ENCODE measurements at regions not wholly inside any gene's neighbourhood (a gene's known extent, or its start where the extent isn't known, plus 50 kb on each side); places are given as distances from the start of the nearest gene placed in this dataset.

DNA sequence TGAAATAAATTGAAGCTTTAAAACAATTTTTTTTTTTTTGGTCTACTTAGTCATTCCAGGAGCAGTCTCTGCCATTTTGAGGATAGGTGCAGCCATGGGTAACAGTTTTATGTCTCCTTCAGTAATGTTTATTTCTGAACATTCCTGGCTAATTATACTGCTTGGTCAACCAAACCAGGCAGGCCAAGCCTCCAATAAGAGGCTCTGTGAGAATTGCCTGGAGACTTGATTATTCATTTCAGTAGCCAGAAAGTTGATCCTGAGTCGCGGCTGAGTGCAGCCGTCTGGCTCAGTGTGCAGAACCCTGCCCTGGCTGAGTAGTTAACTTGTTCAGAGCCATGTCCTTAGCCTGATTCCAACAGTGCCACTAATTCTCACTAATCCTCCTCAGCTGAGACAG is 364.0 kb upstream of the FAT3 start:
- DNase-seq (ENCODE audit: low spot score), result peak; percentile 97

DNA sequence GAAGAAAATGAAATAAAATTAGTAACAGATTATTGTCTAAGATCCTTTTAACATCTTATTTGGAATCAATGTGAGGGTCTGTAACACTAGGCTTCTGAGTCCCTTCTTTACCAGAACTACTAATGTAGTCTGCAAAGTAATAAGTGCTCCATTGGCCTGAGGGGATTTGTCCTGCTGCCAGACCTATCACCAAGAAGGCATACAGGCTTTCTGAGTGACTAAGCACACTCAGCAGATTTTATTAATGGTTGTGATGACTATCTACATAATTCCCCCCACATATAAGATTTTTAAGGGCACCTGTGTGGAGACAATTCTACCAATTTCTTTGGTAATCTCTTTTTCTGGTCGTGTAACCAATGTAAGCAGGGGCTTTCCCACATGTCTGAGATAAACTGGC is 365.0 kb upstream of the FAT3 start:
- DNase-seq (ENCODE audit: low spot score), result peak; percentile 42

DNA sequence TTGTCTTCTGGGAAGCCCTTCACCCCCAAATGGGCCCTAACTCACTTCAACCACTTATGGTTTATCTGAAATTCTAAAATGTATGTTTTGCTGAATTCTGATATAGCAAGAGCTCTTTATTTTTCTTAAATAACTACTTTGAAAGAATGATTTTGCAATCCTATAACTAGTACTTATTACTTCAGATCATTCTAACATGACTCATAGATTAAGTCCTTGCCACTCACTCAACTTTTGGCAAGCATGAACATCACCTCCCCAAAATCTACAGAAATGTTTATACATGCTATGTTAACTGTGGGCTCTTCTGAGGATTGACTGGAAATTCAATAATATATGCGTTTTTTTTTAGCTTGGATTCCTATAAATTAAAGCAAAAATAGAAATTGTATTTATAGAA is 367.4 kb upstream of the FAT3 start:
- peak; percentile 8 for DNase-seq (ENCODE audit: low spot score)

DNA sequence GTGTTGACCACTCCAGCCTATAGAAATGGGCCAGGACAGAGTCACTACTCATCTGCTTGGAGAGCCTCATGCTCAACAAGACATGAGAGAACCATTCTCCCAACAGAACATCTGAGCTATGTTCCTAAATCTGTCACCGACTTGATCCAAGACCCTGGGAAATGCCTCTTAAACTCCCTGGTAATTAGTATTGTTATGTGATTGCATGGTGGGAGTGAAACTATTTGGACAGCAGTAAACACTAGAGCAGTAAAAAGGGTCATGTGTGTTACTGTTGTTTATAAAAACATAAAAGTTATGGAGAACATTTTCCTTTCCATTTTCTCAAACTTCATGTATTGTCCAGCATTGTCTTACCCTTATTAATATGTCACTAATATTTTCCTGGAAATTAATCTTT is 369.8 kb upstream of the FAT3 start:
- no peak for DNase-seq (ENCODE audit: low spot score)

DNA sequence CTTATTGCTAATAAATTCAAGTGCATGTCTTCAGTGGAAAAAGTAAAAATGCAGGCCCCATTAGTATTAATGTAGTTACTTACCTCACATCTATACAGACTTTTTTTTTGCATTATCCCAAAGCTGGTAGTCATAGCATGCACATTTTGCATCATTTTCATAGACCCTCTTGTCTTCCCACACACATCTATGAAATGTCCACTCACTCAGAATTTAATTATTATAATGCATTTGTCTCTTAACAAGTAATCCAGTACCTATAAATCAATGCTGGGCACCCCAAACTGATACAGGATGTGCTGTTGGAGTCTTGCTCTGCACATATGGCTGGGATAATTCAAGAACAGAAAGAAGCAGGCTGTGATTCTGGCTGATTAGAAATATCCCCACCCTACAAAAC is 370.4 kb upstream of the FAT3 start:
- DNase-seq (ENCODE audit: low spot score), result no peak

DNA sequence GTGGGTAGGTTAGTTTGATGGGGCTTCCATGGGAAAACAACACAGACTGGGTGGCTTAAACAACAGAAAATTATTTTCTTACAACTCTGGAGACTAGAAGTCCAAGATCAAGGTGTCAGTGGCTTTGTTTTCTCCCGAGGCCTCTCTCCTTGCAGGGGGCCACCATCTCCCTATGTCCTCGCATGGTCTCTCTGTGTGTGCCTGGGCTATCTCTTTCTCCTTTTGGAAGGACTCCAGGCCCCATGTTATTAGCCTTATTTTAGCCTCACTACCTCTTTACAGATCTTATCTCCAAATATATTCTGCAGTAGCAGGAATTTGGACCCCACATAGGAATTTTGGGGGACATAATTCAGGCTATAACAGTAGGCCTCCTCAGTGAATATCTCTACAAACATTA is 372.7 kb upstream of the FAT3 start:
- DNase-seq (ENCODE audit: low spot score), result no peak

DNA sequence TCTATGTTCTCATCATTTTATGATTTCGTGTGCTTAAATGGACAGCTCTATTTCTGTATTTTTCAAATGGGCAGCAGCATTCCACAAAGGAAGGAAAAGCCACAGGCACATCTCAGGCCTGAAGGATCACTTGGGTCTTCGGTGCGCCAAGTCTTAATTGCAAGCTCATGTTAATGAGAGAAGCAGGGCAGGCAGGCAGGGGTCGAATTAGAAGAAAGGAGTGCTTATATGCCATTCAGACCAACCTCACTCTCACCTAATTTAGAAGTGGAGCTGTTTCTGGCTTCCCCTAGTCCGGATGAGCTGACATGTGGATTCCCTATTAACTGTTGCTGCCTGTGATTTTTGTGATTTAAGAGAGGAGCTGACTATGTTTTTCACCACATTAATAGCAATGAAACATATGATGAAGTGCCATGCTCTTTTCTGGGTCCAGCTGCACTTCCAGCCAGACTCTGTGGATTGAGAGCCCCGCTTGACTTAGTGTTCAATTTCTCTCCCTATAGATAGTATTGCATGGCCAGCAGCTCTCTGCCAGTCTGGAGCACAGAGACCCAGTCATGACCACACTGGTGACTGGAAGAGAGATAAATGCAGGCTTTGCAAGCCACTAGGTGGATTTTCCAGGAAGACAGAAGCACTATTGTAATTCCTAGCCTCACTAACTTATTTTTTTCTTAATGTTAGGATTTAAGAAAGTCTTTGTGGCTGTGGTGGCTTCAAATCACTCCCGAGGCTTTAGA is 373.9 kb upstream of the FAT3 start:
- no peak for DNase-seq (ENCODE audit: low spot score)

DNA sequence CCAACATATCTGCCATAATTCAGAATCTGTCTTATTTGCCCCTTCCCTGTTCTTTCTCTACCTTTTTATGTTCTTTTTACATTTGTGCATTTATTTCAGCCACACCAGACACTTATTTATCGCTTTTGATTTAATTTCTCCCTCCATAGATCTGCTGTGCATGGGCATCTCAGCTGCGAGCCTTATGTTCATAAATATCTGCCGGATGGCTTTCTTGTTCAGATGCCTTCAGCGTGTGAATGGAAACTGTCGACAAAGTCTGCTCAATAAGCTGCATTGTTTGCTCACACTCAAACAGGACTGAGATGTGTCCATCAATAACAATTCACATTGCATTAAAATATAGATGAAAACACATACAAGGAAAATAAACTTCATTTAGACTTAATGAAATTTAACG is 374.6 kb upstream of the FAT3 start:
- DNase-seq (ENCODE audit: low spot score), result no peak

DNA sequence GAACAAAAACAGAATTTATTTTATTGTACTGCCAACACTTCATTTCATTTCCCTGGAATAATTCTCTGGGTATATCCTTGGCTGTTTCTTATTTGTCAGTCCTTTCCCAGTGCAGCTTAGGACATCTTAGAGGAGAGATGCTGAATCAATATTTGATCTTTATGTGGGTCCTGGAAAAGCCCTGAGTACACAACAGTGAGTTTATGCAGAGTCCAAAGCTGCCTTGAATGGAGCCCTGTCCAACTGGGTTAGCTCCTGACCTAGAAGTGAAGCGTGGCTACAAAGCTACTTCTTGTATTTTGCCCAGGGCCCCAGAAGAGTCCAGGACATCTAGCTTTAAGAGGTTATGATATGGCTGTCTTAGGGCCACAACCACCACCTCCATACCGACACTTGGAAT is 378.0 kb upstream of the FAT3 start:
- DNase-seq (ENCODE audit: low spot score), result no peak

DNA sequence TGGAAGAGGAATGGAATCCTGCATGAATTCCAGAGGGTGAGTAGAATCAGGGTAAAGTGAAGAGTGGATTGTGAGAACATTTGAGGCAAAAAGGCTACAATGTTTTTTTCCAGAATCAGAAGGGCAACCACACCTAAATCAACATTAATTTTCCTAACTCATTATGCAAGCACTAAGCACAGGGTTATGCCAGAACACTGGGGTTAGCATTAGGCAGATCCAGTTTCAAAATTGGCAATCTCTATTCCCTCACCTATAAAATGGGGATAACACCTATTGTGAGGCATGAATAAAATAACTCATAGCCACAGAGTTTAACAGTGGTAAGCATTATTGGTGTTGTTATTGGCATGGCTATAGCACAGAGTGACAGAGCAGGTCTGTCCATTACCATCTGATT is 378.6 kb upstream of the FAT3 start:
- no peak for DNase-seq (ENCODE audit: low spot score)

DNA sequence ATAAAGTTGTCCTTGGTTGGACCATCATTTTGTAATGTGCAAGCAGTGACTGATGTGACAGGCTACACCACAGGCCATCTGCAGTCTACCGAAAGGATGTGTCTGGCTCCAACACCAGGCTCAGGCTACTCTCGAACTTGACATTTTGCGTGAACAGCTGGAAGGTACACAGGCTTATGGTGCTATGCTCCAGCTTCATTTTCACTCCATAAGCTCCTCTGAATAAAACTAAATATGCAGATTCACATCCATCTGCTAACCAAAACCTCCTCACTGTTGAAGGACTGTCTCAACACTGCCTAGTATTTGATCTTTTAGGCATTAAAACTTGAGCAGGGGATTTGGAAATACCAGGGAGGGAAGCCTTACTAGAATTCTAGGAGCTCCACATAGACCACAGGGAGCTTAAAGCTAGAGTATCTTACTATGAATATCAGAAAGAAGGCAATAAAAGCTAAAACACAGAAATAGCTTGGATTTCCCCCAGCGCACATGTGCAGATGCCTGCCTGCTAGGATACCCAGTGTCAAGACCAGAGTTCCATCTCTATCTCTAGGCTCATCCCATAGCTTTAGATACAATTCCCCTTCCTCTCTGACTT is 383.9 kb upstream of the FAT3 start:
- DNase-seq (ENCODE audit: low spot score), result no peak

DNA sequence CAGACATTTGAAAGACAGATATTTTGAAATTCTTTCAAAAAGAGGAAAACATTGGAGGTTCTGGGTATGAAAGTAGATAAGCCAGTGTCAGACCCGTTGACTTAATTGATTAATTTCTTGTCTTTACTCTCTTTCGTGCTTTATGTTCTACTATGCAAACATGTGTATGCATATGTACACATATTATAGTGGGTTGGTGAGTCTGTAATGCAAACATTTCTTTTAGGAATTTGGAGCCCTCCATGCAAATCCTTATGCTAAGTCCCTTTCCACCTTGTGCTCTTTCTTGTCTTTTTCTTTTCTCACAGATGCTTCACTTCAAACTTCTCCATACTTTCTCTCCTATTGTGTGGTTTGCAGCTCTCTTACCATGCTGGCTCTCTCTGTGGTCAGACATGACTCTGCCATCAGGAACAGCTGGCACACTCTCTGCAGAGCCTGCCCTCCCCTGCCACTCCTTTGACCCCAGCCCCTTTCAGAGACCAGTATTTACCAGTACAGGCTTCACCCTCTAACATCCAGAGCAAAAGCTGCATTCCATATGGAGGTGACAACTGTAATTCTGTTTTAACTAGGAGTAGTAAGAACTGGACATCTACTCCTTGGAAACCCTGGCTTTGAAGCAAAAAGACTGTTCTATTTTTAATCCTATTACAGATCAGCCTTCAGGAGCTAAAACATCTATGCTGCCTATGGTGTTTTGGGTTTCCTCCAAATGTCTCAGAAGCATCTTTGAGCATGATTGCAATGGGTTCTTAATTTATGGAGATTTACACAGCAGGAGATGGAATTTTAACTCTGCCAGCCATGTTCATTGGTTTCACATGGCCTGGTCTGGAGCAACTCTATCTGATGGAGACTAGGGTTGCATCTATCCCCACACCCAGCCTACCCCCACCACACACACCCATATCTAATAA is 386.9 kb upstream of the FAT3 start:
- DNase-seq (ENCODE audit: low spot score), result no peak

DNA sequence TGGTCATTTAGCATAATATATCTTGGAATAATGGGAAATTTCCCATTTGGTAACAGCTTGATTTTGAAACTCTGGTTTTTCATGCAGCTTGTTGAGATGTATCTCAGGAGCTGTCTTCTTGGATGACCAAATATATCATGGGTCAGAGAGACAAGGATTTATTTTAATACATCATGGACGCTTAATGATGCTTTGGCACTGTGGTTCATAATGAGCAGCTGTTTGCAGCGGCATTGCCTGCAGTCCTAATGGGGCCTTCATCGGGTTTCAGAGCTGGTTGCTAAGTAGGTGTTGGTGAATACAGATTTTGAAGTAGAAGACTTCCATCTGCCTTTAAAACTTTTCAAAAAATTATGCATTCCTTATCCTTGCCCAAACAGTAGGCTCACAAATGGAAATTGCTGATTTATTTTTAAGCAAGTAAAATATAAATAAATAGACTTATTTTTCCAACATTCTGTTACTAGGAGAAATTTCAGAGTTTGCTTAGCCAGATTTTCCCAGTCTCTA is 389.5 kb upstream of the FAT3 start:
- DNase-seq (ENCODE audit: low spot score), result no peak

DNA sequence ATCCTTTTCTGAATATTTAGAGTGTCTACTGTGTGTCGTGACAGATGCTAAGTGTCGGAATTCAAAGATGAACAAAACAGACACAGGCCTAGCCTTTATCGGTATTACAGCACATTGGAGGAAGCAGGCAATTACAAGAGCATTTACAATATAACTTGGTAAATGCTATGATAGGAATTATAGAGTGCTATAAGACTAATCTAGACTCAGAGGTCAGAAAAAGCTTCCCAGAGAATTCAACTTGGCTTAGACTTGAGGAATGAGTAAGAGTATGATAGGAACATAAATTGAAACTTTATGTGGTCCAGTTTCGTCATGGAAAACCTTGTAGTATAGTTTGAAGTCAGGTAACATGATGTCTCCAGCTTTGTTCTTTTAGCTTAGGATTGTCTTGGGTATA is 395.7 kb upstream of the FAT3 start:
- DNase-seq (ENCODE audit: low spot score), result no peak

DNA sequence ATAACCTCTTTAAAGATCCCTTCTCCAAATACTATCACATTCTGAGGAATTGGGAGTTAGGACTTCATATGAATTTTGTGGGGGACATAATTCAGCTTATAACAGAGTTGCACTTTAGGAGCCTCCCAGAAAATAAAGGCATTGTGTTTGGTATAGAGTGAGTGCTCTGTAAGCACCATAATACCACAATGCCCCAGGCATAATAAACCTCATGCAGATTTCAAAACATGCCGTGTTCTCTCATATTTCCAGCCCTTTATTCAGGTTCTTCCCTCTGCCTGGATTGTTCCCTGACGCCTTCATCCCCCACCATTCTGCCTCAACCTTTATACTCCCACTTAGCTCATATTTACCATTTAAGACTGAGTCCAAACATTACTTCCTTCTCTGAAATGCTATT is 398.8 kb upstream of the FAT3 start:
- no peak for DNase-seq (ENCODE audit: low spot score)

DNA sequence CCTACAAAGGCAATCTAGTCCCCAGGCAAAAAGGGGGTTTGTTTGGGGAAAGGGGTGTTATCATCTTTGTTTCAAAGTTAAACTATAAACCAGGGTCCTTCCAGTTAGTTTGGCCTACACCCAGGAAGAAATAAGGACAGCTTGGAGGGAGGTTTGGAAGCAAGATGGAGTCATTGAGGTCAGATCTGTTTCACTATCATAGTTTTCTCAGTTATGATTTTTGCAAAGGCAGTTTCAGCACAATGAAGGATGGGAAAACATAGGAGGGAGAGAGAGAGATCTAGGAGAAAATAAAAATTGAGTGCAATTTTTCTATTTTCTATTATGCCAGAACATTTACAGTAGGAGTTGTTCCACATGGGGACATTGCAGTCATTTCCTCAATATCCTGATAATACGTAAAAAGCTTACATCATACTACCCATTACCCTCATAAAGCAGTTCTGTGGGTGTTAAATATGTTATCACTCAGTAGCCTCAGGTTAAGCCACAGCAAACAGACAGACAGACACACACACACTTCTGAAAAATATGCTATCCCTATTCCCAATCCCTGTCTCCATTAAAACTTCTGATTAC is 401.3 kb upstream of the FAT3 start:
- no peak for DNase-seq (ENCODE audit: low spot score)

DNA sequence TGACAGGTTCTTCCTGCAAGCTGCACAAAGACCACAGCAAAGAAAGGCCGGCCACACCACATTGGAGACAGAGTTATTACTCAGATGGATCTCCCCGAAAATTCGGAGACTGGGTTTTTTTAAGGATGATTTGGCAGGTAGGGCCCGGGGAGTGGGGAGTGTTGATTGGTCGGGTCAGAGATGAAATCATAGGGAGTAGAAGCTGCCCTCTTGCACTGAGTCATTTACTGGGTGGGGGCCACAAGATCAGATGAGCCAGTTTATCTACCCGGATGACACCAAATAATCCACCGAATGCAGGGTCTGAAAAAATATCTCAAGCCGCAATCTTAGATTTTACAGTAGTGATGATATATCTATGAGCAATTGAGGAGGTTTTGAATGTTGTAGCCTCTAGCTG is 401.8 kb upstream of the FAT3 start:
- DNase-seq (ENCODE audit: low spot score), result no peak

DNA sequence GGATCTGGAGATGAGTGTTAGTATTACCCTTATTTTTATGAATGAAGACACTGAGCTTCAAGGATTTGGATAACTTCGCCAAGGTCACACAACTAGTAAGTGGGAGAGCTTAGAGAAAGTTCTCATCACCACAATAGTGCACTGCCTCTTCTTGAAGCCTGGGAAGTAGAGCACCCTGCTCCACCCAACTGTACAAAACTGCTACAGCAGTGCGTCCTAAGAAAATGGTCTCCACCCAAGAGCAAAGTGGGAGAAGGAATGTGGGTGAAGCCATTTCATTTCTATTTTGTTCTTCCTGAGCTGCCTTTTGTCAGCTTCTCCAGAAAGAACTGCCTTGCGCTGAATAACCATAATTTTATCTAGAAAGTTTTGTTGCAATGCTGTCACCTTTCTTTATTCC is 403.9 kb upstream of the FAT3 start:
- DNase-seq (ENCODE audit: low spot score), result no peak

DNA sequence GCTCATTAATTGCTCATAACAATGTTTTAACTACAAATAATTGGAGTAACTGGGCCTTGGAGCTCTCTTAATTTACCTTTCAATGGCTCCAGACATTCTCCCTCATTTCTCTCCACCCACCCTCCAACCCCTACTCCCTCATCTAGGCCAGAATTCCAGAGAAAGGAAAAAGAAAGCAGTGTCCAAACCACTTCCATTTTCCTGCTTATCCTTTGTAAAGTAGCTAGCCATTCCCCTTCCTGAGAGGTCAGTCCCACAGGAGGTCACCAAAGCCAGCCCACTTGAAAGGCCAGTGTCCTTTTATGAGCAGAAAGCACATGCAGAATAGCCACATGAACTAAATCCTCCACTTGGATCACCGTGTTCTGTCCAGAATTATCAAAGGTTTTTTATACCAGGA is 404.8 kb upstream of the FAT3 start:
- no peak for DNase-seq (ENCODE audit: low spot score)

DNA sequence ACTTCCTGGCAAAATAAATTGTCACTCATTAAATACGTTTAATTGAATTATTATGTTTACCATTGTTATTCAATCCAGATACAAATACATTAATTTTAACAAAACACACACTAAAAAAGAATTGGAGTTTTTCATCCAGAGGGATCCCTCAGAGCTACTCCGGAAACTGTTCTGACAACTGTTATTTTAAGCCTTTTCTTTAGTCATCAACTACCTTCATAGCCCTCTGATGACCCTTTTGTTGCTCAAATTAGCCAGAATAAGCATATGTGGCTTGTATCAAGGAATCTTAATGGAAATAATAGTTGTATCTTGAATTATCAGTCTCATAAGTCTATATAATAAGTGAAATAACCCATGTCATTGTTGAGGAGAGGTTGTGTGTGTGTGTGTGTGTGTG is 405.4 kb upstream of the FAT3 start:
- DNase-seq (ENCODE audit: low spot score), result no peak

DNA sequence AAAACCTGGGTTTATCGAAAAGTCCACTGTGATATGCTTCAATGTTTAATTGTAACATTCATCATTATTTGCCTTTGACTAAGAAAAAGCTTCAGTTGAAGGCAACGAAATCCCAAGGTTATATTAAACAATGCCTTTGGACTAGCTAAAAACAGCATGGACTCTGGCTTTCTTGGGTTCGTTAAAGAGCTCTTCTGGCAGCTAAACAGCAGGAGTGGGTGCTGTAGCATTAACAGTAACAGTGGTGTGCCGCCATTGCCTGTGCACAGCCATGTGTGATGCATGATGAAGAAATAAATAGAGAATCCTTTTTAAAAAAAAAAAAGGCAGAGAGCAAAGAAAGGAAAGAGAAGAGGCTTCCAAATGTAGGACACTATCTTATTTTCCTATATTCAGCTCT is 406.6 kb upstream of the FAT3 start:
- no peak for DNase-seq (ENCODE audit: low spot score)

DNA sequence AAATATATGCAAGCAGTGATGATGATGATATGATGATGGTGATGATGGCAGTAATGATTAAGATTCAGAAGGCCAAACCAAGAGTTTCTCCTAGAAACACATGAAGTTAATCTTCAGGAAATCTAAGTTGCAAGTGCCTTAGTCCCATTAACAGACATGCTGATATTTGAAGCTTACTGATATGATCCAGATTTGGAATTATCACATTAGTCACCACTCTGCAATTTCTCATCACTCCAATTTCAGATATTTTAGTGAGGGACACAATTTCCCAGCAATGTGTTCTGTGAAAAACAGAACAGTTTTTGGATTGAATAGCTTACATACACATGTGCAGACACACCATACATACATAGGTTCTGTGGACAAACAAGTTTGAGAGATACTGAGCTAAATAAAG is 411.4 kb upstream of the FAT3 start:
- no peak for DNase-seq (ENCODE audit: low spot score)

DNA sequence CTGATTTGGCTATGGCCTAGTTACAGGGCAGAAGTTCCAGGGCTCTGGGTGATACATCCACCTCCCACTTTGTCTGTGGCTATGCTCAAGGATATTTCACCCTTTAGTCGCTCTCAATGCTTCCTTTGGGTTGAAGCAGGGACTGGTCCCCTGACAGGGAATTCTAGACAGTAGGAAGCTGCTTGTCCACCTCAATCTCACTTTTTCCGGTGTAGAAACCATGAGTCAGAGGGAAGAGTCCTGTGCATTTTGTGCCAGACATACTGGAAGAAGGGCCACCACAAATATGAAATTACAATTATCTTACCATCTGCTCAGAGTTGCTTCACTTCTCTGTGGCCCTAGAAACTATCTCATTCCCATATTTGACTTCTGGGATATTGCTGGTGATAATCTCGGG is 413.7 kb upstream of the FAT3 start:
- no peak for DNase-seq (ENCODE audit: low spot score)
